Uterus (tissue), 3 donors: ENCODE measurements at regions not wholly inside any gene's neighbourhood (a gene's known extent, or its start where the extent isn't known, plus 50 kb on each side); places are given as distances from the start of the nearest gene placed in this dataset.
A peak's percentile ranks its signal among the peaks of the same experiment; 100 is the strongest.

Experiments used
- DNase-seq, 2 donors: peaks; one replicate each; pipeline ENCODE4 v3.0.0-alpha.2; 2019 to 2020
- H3K27ac ChIP-seq, 2 donors: fragments of 200-600 bp; sonication (generic); 1 replicate in 1 of 2; 2 replicates in 1 of 2; pipeline ENCODE4 v1.5.1; 2016 to 2018
- H3K27me3 ChIP-seq, 2 donors: fragments of 200-600 bp; sonication (generic); one replicate each; pipeline ENCODE4 v1.5.1; 2018 to 2019; ENCODE audit warnings: control low read depth in 1 of 2
- H3K36me3 ChIP-seq, 2 donors: fragments of 200-600 bp; sonication (generic); one replicate each; pipeline ENCODE4 v1.5.1; 2019; ENCODE audit warnings: control low read depth in 1 of 2
- H3K4me1 ChIP-seq, 2 donors: fragments of 200-600 bp; sonication (generic); one replicate each; pipeline ENCODE4 v1.5.1; 2018 to 2019; ENCODE audit warnings: control low read depth in 1 of 2
- H3K4me3 ChIP-seq, 2 donors: fragments of 200-600 bp; sonication (generic); 1 replicate in 1 of 2; 2 replicates in 1 of 2; pipeline ENCODE4 v1.5.1; 2018 to 2019; ENCODE audit warnings: mild to moderate bottlenecking in 1 of 2
- H3K9me3 ChIP-seq, 2 donors: fragments of 200-600 bp; sonication (generic); one replicate each; pipeline ENCODE4 v1.5.1; 2019; ENCODE audit warnings: control low read depth in 1 of 2
- POLR2A ChIP-seq, 2 donors: fragments of 450-650 bp; IDR thresholded peaks; one replicate each; pipeline ENCODE4 v1.6.1; 2016; ENCODE audit warnings: antibody characterized with exemption in 2 of 2, mild to moderate bottlenecking in 1 of 2, moderate library complexity in 1 of 2
- intact Hi-C: fragments of 100-400 bp; cut with DNase I; formaldehyde crosslinking; loops from one replicate; pipeline ENCODE4 v1.15.1; 2023; ENCODE audit warnings: low total_unique reads
- TF ChIP-seq, protein P1 (sequence below), 4 experiments: fragments of 200-600 bp in 2 of 4; fragments of 450-650 bp in 2 of 4; sonication (generic) in 2 of 4; IDR thresholded peaks; one replicate each; pipeline ENCODE4 v1.5.1; 2016 to 2019; ENCODE audit warnings: antibody characterized with exemption in 4 of 4, mild to moderate bottlenecking in 2 of 4, moderate library complexity in 1 of 4
- donor health status: DM: yes; HTN: yes; CAD: no.

DNA sequence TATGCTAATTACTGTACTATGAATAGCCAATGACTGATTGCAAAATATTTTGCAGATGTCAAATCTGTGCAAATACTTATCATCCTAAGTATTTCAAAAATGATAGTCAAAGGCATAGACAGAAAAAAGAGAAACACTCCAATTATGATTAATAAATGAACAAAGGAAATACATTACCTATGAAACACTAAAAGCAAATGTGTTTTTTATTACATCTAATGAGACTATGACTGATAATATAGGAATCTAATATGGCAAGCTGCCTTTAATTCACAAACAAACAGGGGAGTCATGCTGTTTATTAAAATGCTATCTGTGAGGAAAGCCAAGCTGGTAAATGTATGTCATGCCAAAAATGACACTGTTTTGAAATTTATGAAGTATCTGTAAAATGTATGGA, 713.2 kb upstream of the NRSN1 start:
- no peak for DNase-seq
- Histone ChIP-seq H3K27me3 (no peaks in the 10 kb centered on the region), H3K27ac (no peak overlapping the region), H3K9me3 (no peaks in the 10 kb centered on the region), H3K4me3 (no peak overlapping the region), H3K36me3 (no peaks in the 10 kb centered on the region), H3K4me1 (no peaks in the 10 kb centered on the region)
- TF ChIP-seq, protein P1, sequence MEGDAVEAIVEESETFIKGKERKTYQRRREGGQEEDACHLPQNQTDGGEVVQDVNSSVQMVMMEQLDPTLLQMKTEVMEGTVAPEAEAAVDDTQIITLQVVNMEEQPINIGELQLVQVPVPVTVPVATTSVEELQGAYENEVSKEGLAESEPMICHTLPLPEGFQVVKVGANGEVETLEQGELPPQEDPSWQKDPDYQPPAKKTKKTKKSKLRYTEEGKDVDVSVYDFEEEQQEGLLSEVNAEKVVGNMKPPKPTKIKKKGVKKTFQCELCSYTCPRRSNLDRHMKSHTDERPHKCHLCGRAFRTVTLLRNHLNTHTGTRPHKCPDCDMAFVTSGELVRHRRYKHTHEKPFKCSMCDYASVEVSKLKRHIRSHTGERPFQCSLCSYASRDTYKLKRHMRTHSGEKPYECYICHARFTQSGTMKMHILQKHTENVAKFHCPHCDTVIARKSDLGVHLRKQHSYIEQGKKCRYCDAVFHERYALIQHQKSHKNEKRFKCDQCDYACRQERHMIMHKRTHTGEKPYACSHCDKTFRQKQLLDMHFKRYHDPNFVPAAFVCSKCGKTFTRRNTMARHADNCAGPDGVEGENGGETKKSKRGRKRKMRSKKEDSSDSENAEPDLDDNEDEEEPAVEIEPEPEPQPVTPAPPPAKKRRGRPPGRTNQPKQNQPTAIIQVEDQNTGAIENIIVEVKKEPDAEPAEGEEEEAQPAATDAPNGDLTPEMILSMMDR (IDR thresholded peaks at IDR 0.05): no peak
- no peak for TF ChIP-seq POLR2A (IDR thresholded peaks at IDR 0.05)
- intact Hi-C loops: no loop called here

DNA sequence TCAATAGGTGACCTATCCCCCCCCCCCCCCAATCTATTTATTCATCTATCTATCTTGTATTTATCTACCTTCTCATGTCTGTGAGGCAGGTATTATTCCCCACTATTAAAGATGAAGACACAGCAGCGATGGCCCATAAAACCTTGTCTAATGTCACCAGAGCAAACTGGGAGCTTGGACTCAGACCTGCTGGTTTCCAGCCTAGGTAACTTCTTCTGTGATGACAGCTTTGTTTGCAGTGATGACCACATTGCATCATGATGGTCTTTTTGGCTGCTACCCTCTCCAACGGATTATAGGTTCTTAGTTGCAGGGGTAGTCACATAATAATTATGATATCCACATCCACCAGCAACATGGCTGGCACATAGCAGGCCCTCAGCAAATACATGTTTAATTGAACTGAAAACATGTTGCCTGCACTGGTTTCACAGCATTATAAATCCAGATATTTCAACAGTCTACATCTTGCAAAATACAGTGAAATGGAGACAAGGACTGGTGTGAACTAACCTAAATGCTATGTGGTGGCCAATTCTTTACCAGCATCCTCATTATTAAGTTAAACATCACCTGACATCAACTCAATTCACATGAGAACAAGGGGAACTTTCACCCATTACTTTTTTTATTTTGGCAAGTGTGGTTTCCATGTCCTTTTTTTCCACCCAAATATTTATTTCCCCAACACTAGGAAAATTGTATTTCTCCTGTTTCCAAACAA, 712.5 kb upstream of the NRSN1 start:
- DNase-seq: no peak
- intact Hi-C loops: no loop called here
- no peak for TF ChIP-seq POLR2A (IDR thresholded peaks at IDR 0.05)
- TF ChIP-seq, protein P1 (IDR thresholded peaks at IDR 0.05): no peak
- peak overlapping the region in 1 of 2 donors; percentile 27 for H3K27ac ChIP-seq
- H3K36me3 ChIP-seq: no peaks in the 10 kb centered on the region
- no peaks in the 10 kb centered on the region for H3K27me3 ChIP-seq
- no peak overlapping the region for H3K4me3 ChIP-seq
- H3K9me3 ChIP-seq: no peaks in the 10 kb centered on the region
- H3K4me1 ChIP-seq: no peaks in the 10 kb centered on the region

DNA sequence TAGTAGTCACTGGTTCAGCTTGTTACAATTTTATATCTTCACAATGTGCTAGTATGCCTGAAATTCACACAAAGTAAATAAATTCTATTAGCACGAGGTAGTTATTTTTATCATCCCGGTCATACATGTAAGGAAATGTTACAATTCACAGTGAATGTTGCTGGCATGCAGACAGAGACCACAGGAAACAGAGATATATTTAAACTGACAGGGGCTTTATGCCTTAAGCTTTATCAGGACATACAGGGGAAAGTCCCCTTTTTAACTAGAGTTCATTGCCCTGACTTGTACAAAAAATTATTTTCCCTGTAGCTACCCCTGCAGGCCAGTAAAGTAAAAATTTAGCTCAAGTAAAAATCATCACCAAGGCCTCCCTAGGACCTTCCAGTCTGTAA, 712.0 kb upstream of the NRSN1 start:
- intact Hi-C loops: no loop called here
- H3K27ac ChIP-seq: peak overlapping the region in 1 of 2 donors; percentile 27
- no peaks in the 10 kb centered on the region for H3K9me3 ChIP-seq
- no peak overlapping the region for H3K4me3 ChIP-seq
- TF ChIP-seq, protein P1 (IDR thresholded peaks at IDR 0.05): peak in 3 of 4 experiments; percentile 18 to 43 (median 29)
- no peak for TF ChIP-seq POLR2A (IDR thresholded peaks at IDR 0.05)
- H3K27me3 ChIP-seq: no peaks in the 10 kb centered on the region
- H3K36me3 ChIP-seq: no peaks in the 10 kb centered on the region
- no peaks in the 10 kb centered on the region for H3K4me1 ChIP-seq
- no peak for DNase-seq

DNA sequence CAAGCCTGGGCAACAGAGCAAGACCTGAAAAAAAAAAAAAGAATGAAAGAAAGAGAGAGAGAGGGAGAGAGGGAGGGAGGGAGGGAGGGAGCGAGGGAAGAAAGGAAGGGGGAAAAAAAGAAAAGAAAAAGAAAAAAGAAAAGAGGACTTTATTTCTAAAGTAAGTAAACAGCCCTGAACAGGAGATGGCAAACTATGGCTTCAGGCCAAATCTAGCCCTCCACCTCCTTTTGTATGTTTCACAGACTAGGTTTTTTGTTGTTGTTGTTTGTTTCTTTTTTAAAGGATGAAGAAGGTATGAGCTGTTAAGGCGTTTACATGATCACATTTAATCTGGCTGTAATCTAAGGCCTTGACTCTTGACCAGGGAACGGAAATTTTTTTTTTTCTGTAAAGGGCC, 711.1 kb upstream of the NRSN1 start:
- DNase-seq: no peak
- Histone ChIP-seq H3K4me3 (no peak overlapping the region), H3K9me3 (no peaks in the 10 kb centered on the region), H3K36me3 (no peaks in the 10 kb centered on the region), H3K27ac (no peak overlapping the region), H3K4me1 (no peaks in the 10 kb centered on the region), H3K27me3 (no peaks in the 10 kb centered on the region)
- TF ChIP-seq POLR2A (IDR thresholded peaks at IDR 0.05): no peak
- TF ChIP-seq, protein P1 (IDR thresholded peaks at IDR 0.05): no peak
- intact Hi-C loops: no loop called here

DNA sequence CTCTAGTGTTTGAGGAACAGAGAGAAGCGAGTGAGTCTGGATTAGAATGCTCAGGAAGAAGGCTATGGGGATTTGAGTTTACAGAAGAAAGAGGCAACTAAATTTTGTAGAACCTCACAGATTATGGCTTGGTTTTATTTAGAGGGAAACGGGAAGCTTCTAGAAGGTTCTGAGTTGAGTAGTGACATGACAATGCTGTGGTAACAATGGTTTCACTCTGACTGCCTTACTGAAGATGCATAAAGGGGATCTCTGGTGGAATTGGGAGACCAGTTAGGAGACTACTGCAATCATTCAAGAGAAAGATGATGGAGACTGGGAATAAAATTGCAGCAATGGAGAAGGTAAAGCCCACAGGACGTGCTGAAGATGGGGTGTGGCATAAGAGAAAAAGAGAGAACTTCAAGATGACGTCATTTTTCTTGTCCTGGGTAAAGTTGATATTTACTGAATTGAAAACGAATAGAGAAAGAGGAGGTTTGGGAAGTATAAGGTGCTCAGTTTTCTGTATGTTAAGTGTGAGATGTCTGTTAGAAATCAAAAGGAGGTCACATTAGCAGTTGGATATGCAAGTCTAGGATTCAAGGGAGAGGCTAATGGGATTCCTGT, 710.1 kb upstream of the NRSN1 start:
- TF ChIP-seq POLR2A (IDR thresholded peaks at IDR 0.05): no peak
- TF ChIP-seq, protein P1 (IDR thresholded peaks at IDR 0.05): no peak
- Histone ChIP-seq H3K27me3 (no peaks in the 10 kb centered on the region), H3K27ac (no peak overlapping the region), H3K4me1 (no peaks in the 10 kb centered on the region), H3K9me3 (no peaks in the 10 kb centered on the region), H3K36me3 (no peaks in the 10 kb centered on the region), H3K4me3 (no peak overlapping the region)
- intact Hi-C loops: no loop called here
- no peak for DNase-seq
